Ovary (tissue), 7 donors: ENCODE measurements at regions not wholly inside any gene's neighbourhood (a gene's known extent, or its start where the extent isn't known, plus 50 kb on each side); places are given as distances from the start of the nearest gene placed in this dataset.

Experiments used
- DNase-seq, 5 donors: peaks; one replicate each; pipeline ENCODE4 v3.0.0-alpha.2; 2019 to 2020
- H3K27ac ChIP-seq, 2 donors: fragments of 200-600 bp; one replicate each; pipeline versions ENCODE4 v1.5.1 to v1.8.0; 2019 to 2022
- H3K27me3 ChIP-seq: fragments of 200-600 bp; one replicate; pipeline ENCODE4 v1.8.0; 2022
- H3K36me3 ChIP-seq: fragments of 200-600 bp; sonication (generic); one replicate; pipeline ENCODE4 v1.5.1; 2019
- H3K4me1 ChIP-seq: one replicate; pipeline ENCODE4 v1.8.1; 2013; ENCODE audit warnings: mild to moderate bottlenecking, moderate library complexity; ENCODE audit not compliant: insufficient read depth
- H3K4me3 ChIP-seq: fragments of 200-600 bp; sonication (generic); one replicate; pipeline ENCODE4 v1.5.1; 2017
- H3K9me3 ChIP-seq, 2 donors: fragments of 200-600 bp in 1 of 2; sonication (generic) in 1 of 2; one replicate each; pipeline versions ENCODE4 v1.5.1 to v1.8.1; 2013 to 2019; ENCODE audit warnings: mild to moderate bottlenecking in 1 of 2, moderate library complexity in 1 of 2
- EP300 ChIP-seq: sonication (generic); formaldehyde crosslinking; IDR thresholded peaks from one replicate; pipeline ENCODE4 v1.6.1; 2017; ENCODE audit warnings: antibody characterized with exemption
- POLR2A ChIP-seq: fragments of 450-650 bp; IDR thresholded peaks from one replicate; pipeline ENCODE4 v1.6.1; 2017; ENCODE audit warnings: antibody characterized with exemption, mild to moderate bottlenecking, moderate library complexity
- WGBS, 3 donors: extraction: QIAGEN DNeasy Blood & Tissue Kit in 1 of 3; methylation state at CpG; one replicate each; pipeline versions ENCODE4 v1.1.5 to v1.1.7; 2013 to 2017; 5-methylcytosine and 5-hydroxymethylcytosine counted together
- intact Hi-C, 4 donors: fragments of 100-400 bp; cut with DNase I; formaldehyde crosslinking; loops; one replicate each; pipeline versions ENCODE4 v1.11.0 to v1.15.1; 2022 to 2023
- TF ChIP-seq, protein P1 (sequence below), 3 donors: fragments of 450-650 bp in 2 of 3; fragments of 200-600 bp in 1 of 3; IDR thresholded peaks; one replicate each; pipeline versions ENCODE4 v1.5.1 to v1.8.0; 2016 to 2022; ENCODE audit warnings: antibody characterized with exemption in 3 of 3, mild to moderate bottlenecking in 1 of 3
- donor health status: DM: no; HTN: no; CAD: no; lungs with moderate emphysema.
- donor health status: DM: no; HTN: no; CAD: no.
- donor health status: Bipolar disorder and iron deficiency.
- donor health status: DM: no; HTN: no; CAD: no.
- donor health status: DM: yes; HTN: yes; CAD: no.

- no peaks in the 10 kb centered on the region for H3K27me3 ChIP-seq
- no peak overlapping the region for H3K27ac ChIP-seq
- no peaks in the 10 kb centered on the region for H3K9me3 ChIP-seq
- intact Hi-C loops = no loop called here
- no peaks in the 10 kb centered on the region for H3K4me1 ChIP-seq
- DNase-seq = no peak
- H3K4me3 ChIP-seq = no peak overlapping the region
- no peak for TF ChIP-seq POLR2A
- TF ChIP-seq, protein P1, sequence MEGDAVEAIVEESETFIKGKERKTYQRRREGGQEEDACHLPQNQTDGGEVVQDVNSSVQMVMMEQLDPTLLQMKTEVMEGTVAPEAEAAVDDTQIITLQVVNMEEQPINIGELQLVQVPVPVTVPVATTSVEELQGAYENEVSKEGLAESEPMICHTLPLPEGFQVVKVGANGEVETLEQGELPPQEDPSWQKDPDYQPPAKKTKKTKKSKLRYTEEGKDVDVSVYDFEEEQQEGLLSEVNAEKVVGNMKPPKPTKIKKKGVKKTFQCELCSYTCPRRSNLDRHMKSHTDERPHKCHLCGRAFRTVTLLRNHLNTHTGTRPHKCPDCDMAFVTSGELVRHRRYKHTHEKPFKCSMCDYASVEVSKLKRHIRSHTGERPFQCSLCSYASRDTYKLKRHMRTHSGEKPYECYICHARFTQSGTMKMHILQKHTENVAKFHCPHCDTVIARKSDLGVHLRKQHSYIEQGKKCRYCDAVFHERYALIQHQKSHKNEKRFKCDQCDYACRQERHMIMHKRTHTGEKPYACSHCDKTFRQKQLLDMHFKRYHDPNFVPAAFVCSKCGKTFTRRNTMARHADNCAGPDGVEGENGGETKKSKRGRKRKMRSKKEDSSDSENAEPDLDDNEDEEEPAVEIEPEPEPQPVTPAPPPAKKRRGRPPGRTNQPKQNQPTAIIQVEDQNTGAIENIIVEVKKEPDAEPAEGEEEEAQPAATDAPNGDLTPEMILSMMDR (IDR thresholded peaks at IDR 0.05) = no peak
- TF ChIP-seq EP300 = no peak
- H3K36me3 ChIP-seq = no peaks in the 10 kb centered on the region
- WGBS, 3 donors = 74 to 83% (median 77%) methylated on average over 1 of the region's 1 CpG
Observed at GRCh38 chr7:130867581-130868136, 133.7 kb upstream of the KLF14 start.

- Histone ChIP-seq H3K36me3 (no peaks in the 10 kb centered on the region), H3K4me3 (no peak overlapping the region), H3K27me3 (no peaks in the 10 kb centered on the region), H3K4me1 (no peaks in the 10 kb centered on the region), H3K9me3 (no peaks in the 10 kb centered on the region), H3K27ac (no peak overlapping the region)
- TF ChIP-seq EP300 = no peak
- TF ChIP-seq, protein P1 (IDR thresholded peaks at IDR 0.05) = no peak
- TF ChIP-seq POLR2A = no peak
- 85 to 88% (median 85%) methylated on average over 6 of the region's 6 CpGs for WGBS, 3 donors
- no peak for DNase-seq
- intact Hi-C loops = no loop called here
Observed at GRCh38 chr7:130868139-130868538, 134.1 kb upstream of the KLF14 start.

DNA sequence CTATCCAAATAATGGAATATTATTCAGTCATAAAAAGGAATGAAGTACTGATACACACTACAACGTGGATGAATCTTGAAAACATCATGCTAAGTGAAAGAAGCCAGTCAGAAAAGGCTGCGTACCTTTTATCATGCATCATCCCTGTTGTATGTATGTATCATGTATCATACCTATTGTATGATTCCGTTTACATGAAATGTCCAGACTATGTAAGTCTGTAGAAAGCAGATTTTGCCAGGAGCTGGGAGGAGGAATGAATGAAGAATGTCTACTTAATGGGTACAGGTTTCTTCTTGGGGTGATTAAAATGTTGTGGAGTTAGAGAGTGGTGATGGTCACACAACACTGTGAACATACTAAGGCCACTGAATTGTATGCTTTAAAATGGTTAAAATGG is 135.9 kb upstream of the KLF14 start:
- 91 to 97% (median 93%) methylated on average over 3 of the region's 3 CpGs for WGBS, 3 donors

GRCh38 chr7:130872341-130872740 is 138.3 kb upstream of the KLF14 start:
- TF ChIP-seq, protein P1 (IDR thresholded peaks at IDR 0.05) = no peak
- TF ChIP-seq POLR2A (no peak), EP300 (no peak)
- Histone ChIP-seq H3K9me3 (no peaks in the 10 kb centered on the region), H3K4me3 (no peak overlapping the region), H3K4me1 (peaks cover 16% of the 10 kb centered on the region), H3K27me3 (no peaks in the 10 kb centered on the region), H3K27ac (no peak overlapping the region), H3K36me3 (no peaks in the 10 kb centered on the region)
- intact Hi-C loops = loop anchor here in 1 of 4 donors (10.0 kb wide), 1 partner anchor 552 kb away; no protein-coding TSS in a partner anchor
- DNase-seq = no peak
- WGBS, 3 donors = 84 to 92% (median 91%) methylated on average over 6 of the region's 6 CpGs

More for the DNA sequence above, 135.9 kb upstream of the KLF14 start:
- Histone ChIP-seq H3K27ac (no peak overlapping the region), H3K27me3 (no peaks in the 10 kb centered on the region), H3K36me3 (no peaks in the 10 kb centered on the region), H3K4me1 (peaks cover 4% of the 10 kb centered on the region), H3K4me3 (no peak overlapping the region), H3K9me3 (no peaks in the 10 kb centered on the region)
- TF ChIP-seq EP300 (no peak), POLR2A (no peak)
- TF ChIP-seq, protein P1 (IDR thresholded peaks at IDR 0.05) = no peak
- DNase-seq = no peak
- intact Hi-C loops = loop anchor here in 1 of 4 donors (10.0 kb wide), 1 partner anchor 555 kb away; no protein-coding TSS in a partner anchor
